GM18511 (cell line): ENCODE measurements at regions not wholly inside any gene's neighbourhood (a gene's known extent, or its start where the extent isn't known, plus 50 kb on each side); places are given as distances from the start of the nearest gene placed in this dataset.

Experiments used
- ATAC-seq: cut with Tn5 transposase; IDR thresholded peaks from one replicate; pipeline ENCODE4 v1.9.1; 2021; ENCODE audit warnings: mild to moderate bottlenecking, moderate library complexity; ENCODE audit not compliant: unreplicated experiment

- no peak for ATAC-seq
These were observed 66.7 kb upstream of the RBMS3 start for GRCh38 chr3:29214009-29214658.

GRCh38 chr3:29215948-29216347 is 64.9 kb upstream of the RBMS3 start:
- ATAC-seq, result no peak

- no peak for ATAC-seq
These were observed 54.2 kb upstream of the RBMS3 start for GRCh38 chr3:29226706-29227105.

GRCh38 chr3:29227307-29227706 is 53.6 kb upstream of the RBMS3 start:
- no peak for ATAC-seq
